OCI-LY7 (cell line): ENCODE measurements at regions not wholly inside any gene's neighbourhood (a gene's known extent, or its start where the extent isn't known, plus 50 kb on each side); places are given as distances from the start of the nearest gene placed in this dataset.

Source experiments
- BruUV-seq: library from RNA; stranded (reverse); fragments of 400-500 nt; replicated peaks from 2 replicates; lab custom pipeline; 2021; lab: Mats Ljungman, UMichigan
- CTCF ChIA-PET: fragments of 300-600 bp; sonication (Branson Sonifier 250); formaldehyde crosslinking; loops from one replicate; lab custom pipeline; 2022; ENCODE audit warnings: antibody characterized with exemption; ENCODE audit not compliant: unreplicated experiment; lab: Charles Lee
- POLR2A ChIA-PET: fragments of 300-600 bp; sonication (Branson Sonifier 250); formaldehyde crosslinking; loops from one replicate; lab custom pipeline; 2022; ENCODE audit warnings: antibody characterized with exemption; lab: Charles Lee
- DNase-seq: peaks from one replicate; pipeline ENCODE4 v3.0.0-alpha.2; 2015; ENCODE audit warnings: low spot score
- H2AFZ ChIP-seq: fragments of 200-600 bp; sonication (generic), shearing (Covaris generic); 2 replicates; pipeline ENCODE4 v1.6.1; 2014; ENCODE audit warnings: mild to moderate bottlenecking, antibody characterized with exemption, low read length, moderate library complexity
- H3K27ac ChIP-seq: fragments of 200-600 bp; sonication (generic); 2 replicates; pipeline ENCODE4 v1.5.1; 2014; ENCODE audit warnings: mixed run types, low read depth, mild to moderate bottlenecking, moderate library complexity, low read length, inconsistent platforms; ENCODE audit not compliant: poor library complexity, severe bottlenecking
- H3K36me3 ChIP-seq: fragments of 200-600 bp; sonication (generic); 2 replicates; pipeline ENCODE4 v1.6.1; 2014; ENCODE audit warnings: mild to moderate bottlenecking, antibody characterized with exemption, low read length, moderate library complexity, mixed read lengths; ENCODE audit not compliant: insufficient read depth
- H3K4me1 ChIP-seq: fragments of 200-600 bp; sonication (generic); 2 replicates; pipeline ENCODE4 v1.5.1; 2014; ENCODE audit warnings: mild to moderate bottlenecking, low read length; ENCODE audit not compliant: insufficient read depth, poor library complexity, severe bottlenecking
- H3K4me2 ChIP-seq: fragments of 200-600 bp; sonication (generic); 2 replicates; pipeline ENCODE4 v1.6.1; 2014; ENCODE audit warnings: mild to moderate bottlenecking, low read length
- H3K4me3 ChIP-seq: fragments of 200-600 bp; sonication (generic); 2 replicates; pipeline ENCODE4 v1.5.1; 2014; ENCODE audit warnings: mild to moderate bottlenecking, low read depth, low read length; ENCODE audit not compliant: poor library complexity, severe bottlenecking
- H3K79me2 ChIP-seq: fragments of 200-600 bp; sonication (generic); 2 replicates; pipeline ENCODE4 v1.6.1; 2016; ENCODE audit warnings: low read depth, mild to moderate bottlenecking, low read length, moderate library complexity, mixed read lengths; ENCODE audit not compliant: insufficient read depth
- H3K9me2 ChIP-seq: fragments of 200-600 bp; sonication (generic); 2 replicates; pipeline ENCODE4 v1.6.1; 2016; ENCODE audit warnings: mild to moderate bottlenecking, low read length, mixed read lengths; ENCODE audit not compliant: insufficient read depth
- H3K9me3 ChIP-seq: fragments of 200-600 bp; sonication (generic); 2 replicates; pipeline ENCODE4 v1.6.1; 2014; ENCODE audit warnings: mild to moderate bottlenecking, mixed run types, low read length, mixed read lengths
- H4K20me1 ChIP-seq: fragments of 200-600 bp; sonication (generic); 2 replicates; pipeline ENCODE4 v1.6.1; 2014; ENCODE audit warnings: mild to moderate bottlenecking, antibody characterized with exemption, low read length, moderate library complexity, mixed read lengths; ENCODE audit not compliant: insufficient read depth
- CTCF ChIP-seq: fragments of 200-600 bp; sonication (generic); conservative IDR thresholded peaks from 2 replicates; pipeline ENCODE4 v1.5.1; 2014; ENCODE audit warnings: mild to moderate bottlenecking, antibody characterized with exemption, low read length, moderate library complexity, mixed read lengths
- EZH2phosphoT487 ChIP-seq: fragments of 200-600 bp; sonication (generic); IDR thresholded peaks from 2 replicates; pipeline ENCODE4 v1.6.1; 2018; ENCODE audit warnings: low read depth, borderline replicate concordance, mild to moderate bottlenecking, mixed run types, antibody characterized with exemption, low read length, moderate library complexity, mixed read lengths
- intact Hi-C: fragments of 100-400 bp; cut with micrococcal nuclease; formaldehyde crosslinking; loops from one replicate; pipeline ENCODE4 v1.10.0; 2022; ENCODE audit not compliant: unreplicated experiment

- Histone ChIP-seq H2AFZ (no peak overlapping the region), H3K27ac (no peak overlapping the region), H3K79me2 (no peaks in the 10 kb centered on the region), H3K36me3 (no peaks in the 10 kb centered on the region), H3K4me3 (no peak overlapping the region), H3K9me3 (no peaks in the 10 kb centered on the region), H3K4me2 (no peak overlapping the region), H3K4me1 (no peaks in the 10 kb centered on the region), H4K20me1 (no peaks in the 10 kb centered on the region), H3K9me2 (no peaks in the 10 kb centered on the region)
- intact Hi-C loops: no loop called here
- ChIA-PET POLR2A (no interaction called here), CTCF (no interaction called here)
- DNase-seq: no peak
- no TSS peak for BruUV-seq
- TF ChIP-seq CTCF: no peak
- no peak for TF ChIP-seq EZH2phosphoT487
Observed at GRCh38 chr1:30403726-30404125, 319.7 kb downstream of the MATN1 start.

GRCh38 chr1:30403061-30403645, 320.2 kb downstream of the MATN1 start:
- H3K9me3 ChIP-seq: no peaks in the 10 kb centered on the region
- H3K4me3 ChIP-seq: no peak overlapping the region
- intact Hi-C loops: no loop called here

GRCh38 chr1:30402031-30402430, 321.4 kb downstream of the MATN1 start:
- Histone ChIP-seq H3K9me2 (no peaks in the 10 kb centered on the region), H4K20me1 (no peaks in the 10 kb centered on the region), H3K79me2 (no peaks in the 10 kb centered on the region), H3K4me3 (no peak overlapping the region), H3K27ac (no peak overlapping the region), H3K36me3 (no peaks in the 10 kb centered on the region), H3K4me2 (no peak overlapping the region), H3K4me1 (no peaks in the 10 kb centered on the region), H2AFZ (no peak overlapping the region), H3K9me3 (no peaks in the 10 kb centered on the region)
- TF ChIP-seq CTCF (no peak), EZH2phosphoT487 (no peak)
- intact Hi-C loops: no loop called here
- BruUV-seq: no TSS peak
- CTCF ChIA-PET: no interaction called here
- no peak for DNase-seq
- POLR2A ChIA-PET: no interaction called here

More at GRCh38 chr1:30403061-30403645, 320.2 kb downstream of the MATN1 start:
- POLR2A ChIA-PET: no interaction called here
- CTCF ChIA-PET: no interaction called here
- no TSS peak for BruUV-seq
- no peaks in the 10 kb centered on the region for H3K79me2 ChIP-seq
- H3K4me1 ChIP-seq: no peaks in the 10 kb centered on the region
- no peak for DNase-seq
- no peaks in the 10 kb centered on the region for H4K20me1 ChIP-seq
- no peak overlapping the region for H2AFZ ChIP-seq
- no peak overlapping the region for H3K27ac ChIP-seq
- H3K4me2 ChIP-seq: no peak overlapping the region
- no peaks in the 10 kb centered on the region for H3K9me2 ChIP-seq
- H3K36me3 ChIP-seq: no peaks in the 10 kb centered on the region
- no peak for TF ChIP-seq CTCF
